CD14-positive monocyte (primary cell): ENCODE measurements at regions not wholly inside any gene's neighbourhood (a gene's known extent, or its start where the extent isn't known, plus 50 kb on each side); places are given as distances from the start of the nearest gene placed in this dataset.

Experiments
- DNase-seq, 3 donors: peaks; one replicate each; pipeline ENCODE4 v3.0.0-alpha.2; 2011 to 2022
- H2AFZ ChIP-seq: 2 replicates; pipeline ENCODE4 v1.6.0; 2012; ENCODE audit warnings: mild to moderate bottlenecking, low read depth, low read length, inconsistent platforms; ENCODE audit not compliant: insufficient read depth, poor library complexity, severe bottlenecking
- H3K27ac ChIP-seq, 2 donors: 1 replicate in 1 of 2; 2 replicates in 1 of 2; pipeline ENCODE4 v1.5.1; 2012 to 2013; ENCODE audit warnings: low read length in 2 of 2, control low read depth in 1 of 2, inconsistent platforms in 1 of 2, low read depth in 1 of 2, mild to moderate bottlenecking in 1 of 2
- H3K27me3 ChIP-seq, 2 donors: one replicate each; pipeline versions ENCODE4 v1.6.0 to v1.6.1; 2011 to 2013; ENCODE audit warnings: low read length in 2 of 2; ENCODE audit not compliant: control insufficient read depth in 2 of 2, insufficient read depth in 2 of 2
- H3K36me3 ChIP-seq, 2 donors: replicated peaks in 1 of 2; 1 replicate in 1 of 2; 2 replicates in 1 of 2; pipeline versions ENCODE4 v1.5.1 to v1.6.1; 2012 to 2013; ENCODE audit warnings: low read length in 2 of 2, control low read depth in 1 of 2, inconsistent platforms in 1 of 2, mild to moderate bottlenecking in 1 of 2; ENCODE audit not compliant: insufficient read depth in 2 of 2, control insufficient read depth in 1 of 2
- H3K4me1 ChIP-seq, 2 donors: 1 replicate in 1 of 2; 2 replicates in 1 of 2; pipeline versions ENCODE4 v1.5.1 to v1.6.1; 2012 to 2013; ENCODE audit warnings: low read length in 2 of 2, control low read depth in 1 of 2, inconsistent platforms in 1 of 2, mild to moderate bottlenecking in 1 of 2, moderate library complexity in 1 of 2; ENCODE audit not compliant: insufficient read depth in 2 of 2, control insufficient read depth in 1 of 2
- H3K4me2 ChIP-seq: replicated peaks from 2 replicates; pipeline ENCODE3; 2012; ENCODE audit warnings: low read length, moderate library complexity, mild to moderate bottlenecking; ENCODE audit not compliant: poor library complexity, severe bottlenecking; ENCODE audit errors: extremely low read depth
- H3K4me3 ChIP-seq, 3 experiments: fragments of 200-600 bp in 1 of 3; sonication (generic) in 1 of 3; replicated peaks in 1 of 3; 1 replicate in 2 of 3; 2 replicates in 1 of 3; pipeline ENCODE4 v1.5.1; 2011 to 2013; ENCODE audit warnings: low read length in 3 of 3, mild to moderate bottlenecking in 3 of 3, control low read depth in 2 of 3, low read depth in 2 of 3, inconsistent platforms in 1 of 3, moderate library complexity in 1 of 3
- H3K79me2 ChIP-seq: 2 replicates; pipeline ENCODE4 v1.6.0; 2012; ENCODE audit warnings: mild to moderate bottlenecking, control low read depth, inconsistent platforms, low read length, moderate library complexity; ENCODE audit not compliant: insufficient read depth
- H3K9ac ChIP-seq: 2 replicates; pipeline ENCODE4 v1.6.0; 2017; ENCODE audit warnings: low read length, mild to moderate bottlenecking; ENCODE audit not compliant: insufficient read depth, poor library complexity, severe bottlenecking
- H3K9me3 ChIP-seq, 2 donors: replicated peaks in 1 of 2; 1 replicate in 1 of 2; 2 replicates in 1 of 2; pipeline versions ENCODE4 v1.5.1 to v1.6.1; 2012 to 2013; ENCODE audit warnings: low read length in 2 of 2, control low read depth in 1 of 2; ENCODE audit not compliant: control insufficient read depth in 1 of 2, insufficient read depth in 1 of 2
- H4K20me1 ChIP-seq: 2 replicates; pipeline ENCODE4 v1.6.0; 2012; ENCODE audit warnings: mild to moderate bottlenecking, low read length, control low read depth, moderate library complexity; ENCODE audit not compliant: insufficient read depth
- H3K27ac Mint-ChIP-seq, 7 donors: one replicate each; pipeline ENCODE4 v1.8.0; 2020; ENCODE audit warnings: mild to moderate bottlenecking in 7 of 7, mixed read lengths in 7 of 7, moderate library complexity in 6 of 7, inconsistent platforms in 2 of 7
- H3K27me3 Mint-ChIP-seq, 3 donors: one replicate each; pipeline ENCODE4 v1.8.0; 2021 to 2022; ENCODE audit warnings: low read depth in 3 of 3, mild to moderate bottlenecking in 3 of 3, mixed read lengths in 3 of 3, moderate library complexity in 3 of 3, inconsistent platforms in 1 of 3
- H3K36me3 Mint-ChIP-seq, 2 donors: one replicate each; pipeline ENCODE4 v1.8.0; 2020; ENCODE audit warnings: mixed read lengths in 2 of 2, inconsistent platforms in 1 of 2, mild to moderate bottlenecking in 1 of 2
- H3K4me1 Mint-ChIP-seq: one replicate; pipeline ENCODE4 v1.8.0; 2020; ENCODE audit warnings: mild to moderate bottlenecking, mixed read lengths
- H3K4me3 Mint-ChIP-seq, 2 donors: one replicate each; pipeline ENCODE4 v1.8.0; 2020; ENCODE audit warnings: mild to moderate bottlenecking in 2 of 2, mixed read lengths in 2 of 2, moderate library complexity in 1 of 2
- H3K9me3 Mint-ChIP-seq, 7 donors: one replicate each; pipeline ENCODE4 v1.8.0; 2020 to 2022; ENCODE audit warnings: mixed read lengths in 7 of 7, mild to moderate bottlenecking in 6 of 7, moderate library complexity in 6 of 7, inconsistent platforms in 2 of 7
- WGBS: methylation state at CpG from one replicate; pipeline ENCODE4 v1.1.5; 2013; ENCODE audit warnings: missing lambda C conversion rate; ENCODE audit not compliant: insufficient coverage; 5-methylcytosine and 5-hydroxymethylcytosine counted together
- intact Hi-C, 2 donors: fragments of 100-400 bp; cut with micrococcal nuclease; formaldehyde crosslinking; loops; one replicate each; pipeline versions ENCODE4 v1.15.0 to v1.15.1; 2023
- TF ChIP-seq, protein P1 (sequence below): fragments of 200-600 bp; IDR thresholded peaks from one replicate; pipeline ENCODE4 v1.8.0; 2022; ENCODE audit warnings: antibody characterized with exemption, mild to moderate bottlenecking

GRCh38 chr5:85337435-85337834 lies 952.8 kb upstream of the EDIL3 start:
- H3K4me2 ChIP-seq, result no peak overlapping the region
- H3K9ac ChIP-seq, result no peak overlapping the region
- H2AFZ ChIP-seq, result no peak overlapping the region
- H3K27me3 ChIP-seq, result no peaks in the 10 kb centered on the region
- H3K4me1 ChIP-seq, result no peaks in the 10 kb centered on the region
- no peaks in the 10 kb centered on the region for H4K20me1 ChIP-seq
- Mint-ChIP-seq H3K27me3 (no peaks in the 10 kb centered on the region), H3K4me3 (no peak overlapping the region), H3K27ac (no peak overlapping the region), H3K36me3 (no peaks in the 10 kb centered on the region), H3K9me3 (no peaks in the 10 kb centered on the region), H3K4me1 (no peaks in the 10 kb centered on the region)
- no CpG with 5 or more reads among the region's 5 CpGs for WGBS
- H3K4me3 ChIP-seq, result no peak overlapping the region
- H3K9me3 ChIP-seq, result no peaks in the 10 kb centered on the region
- no peaks in the 10 kb centered on the region for H3K36me3 ChIP-seq
- no peaks in the 10 kb centered on the region for H3K79me2 ChIP-seq
- intact Hi-C loops, result no loop called here
- DNase-seq, result no peak
- TF ChIP-seq, protein P1, sequence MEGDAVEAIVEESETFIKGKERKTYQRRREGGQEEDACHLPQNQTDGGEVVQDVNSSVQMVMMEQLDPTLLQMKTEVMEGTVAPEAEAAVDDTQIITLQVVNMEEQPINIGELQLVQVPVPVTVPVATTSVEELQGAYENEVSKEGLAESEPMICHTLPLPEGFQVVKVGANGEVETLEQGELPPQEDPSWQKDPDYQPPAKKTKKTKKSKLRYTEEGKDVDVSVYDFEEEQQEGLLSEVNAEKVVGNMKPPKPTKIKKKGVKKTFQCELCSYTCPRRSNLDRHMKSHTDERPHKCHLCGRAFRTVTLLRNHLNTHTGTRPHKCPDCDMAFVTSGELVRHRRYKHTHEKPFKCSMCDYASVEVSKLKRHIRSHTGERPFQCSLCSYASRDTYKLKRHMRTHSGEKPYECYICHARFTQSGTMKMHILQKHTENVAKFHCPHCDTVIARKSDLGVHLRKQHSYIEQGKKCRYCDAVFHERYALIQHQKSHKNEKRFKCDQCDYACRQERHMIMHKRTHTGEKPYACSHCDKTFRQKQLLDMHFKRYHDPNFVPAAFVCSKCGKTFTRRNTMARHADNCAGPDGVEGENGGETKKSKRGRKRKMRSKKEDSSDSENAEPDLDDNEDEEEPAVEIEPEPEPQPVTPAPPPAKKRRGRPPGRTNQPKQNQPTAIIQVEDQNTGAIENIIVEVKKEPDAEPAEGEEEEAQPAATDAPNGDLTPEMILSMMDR, result no peak
- H3K27ac ChIP-seq, result no peak overlapping the region

DNA sequence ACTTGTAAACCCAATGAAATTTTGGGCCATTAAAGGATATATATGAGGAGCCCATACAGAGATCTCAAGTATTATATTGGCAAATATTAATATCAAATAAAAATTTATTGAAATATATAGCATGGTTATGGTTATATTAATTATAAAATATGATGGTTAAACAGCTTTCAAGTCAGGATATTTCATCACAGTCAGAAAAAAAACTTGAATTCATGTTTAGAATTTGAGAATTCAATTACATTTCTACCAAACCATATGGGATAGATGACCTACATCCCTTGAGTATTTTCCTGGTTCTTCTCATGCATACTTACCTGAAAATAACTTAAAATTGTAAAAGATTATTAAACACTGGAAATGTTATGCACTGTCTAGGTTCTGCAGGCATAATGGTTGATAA lies 956.1 kb upstream of the EDIL3 start:
- no peak overlapping the region for H3K4me2 ChIP-seq
- no peak overlapping the region for H3K9ac ChIP-seq
- Mint-ChIP-seq H3K9me3 (peaks cover 0 to 3% (median 0%) of the 10 kb centered on the region in 7 donors), H3K4me3 (no peak overlapping the region), H3K27ac (no peak overlapping the region), H3K4me1 (no peaks in the 10 kb centered on the region), H3K36me3 (no peaks in the 10 kb centered on the region), H3K27me3 (no peaks in the 10 kb centered on the region)
- H2AFZ ChIP-seq, result no peak overlapping the region
- intact Hi-C loops, result no loop called here
- H3K9me3 ChIP-seq, result no peaks in the 10 kb centered on the region
- H3K4me3 ChIP-seq, result no peak overlapping the region
- H3K4me1 ChIP-seq, result no peaks in the 10 kb centered on the region
- TF ChIP-seq, protein P1, result no peak
- H3K36me3 ChIP-seq, result no peaks in the 10 kb centered on the region
- no peaks in the 10 kb centered on the region for H3K27me3 ChIP-seq
- no peaks in the 10 kb centered on the region for H4K20me1 ChIP-seq
- DNase-seq, result no peak
- no peak overlapping the region for H3K27ac ChIP-seq
- no peaks in the 10 kb centered on the region for H3K79me2 ChIP-seq
